Neural progenitor cell (in vitro differentiated cells): ENCODE measurements at regions not wholly inside any gene's neighbourhood (a gene's known extent, or its start where the extent isn't known, plus 50 kb on each side); places are given as distances from the start of the nearest gene placed in this dataset.
A peak's percentile ranks its signal among the peaks of the same experiment; 100 is the strongest.

ENCODE experiments used
- DNase-seq: peaks from one replicate; pipeline ENCODE4 v3.0.0-alpha.2; 2016; ENCODE audit warnings: low spot score
- H2AFZ ChIP-seq: fragments of 200-600 bp; sonication (generic); replicated peaks from 2 replicates; pipeline ENCODE4 v1.6.1; 2016; ENCODE audit warnings: antibody characterized with exemption
- H3F3A ChIP-seq: fragments of 200-600 bp; sonication (generic); 2 replicates; pipeline ENCODE4 v1.6.1; 2016; ENCODE audit warnings: antibody characterized with exemption, low read depth
- H3K27ac ChIP-seq: fragments of 200-600 bp; sonication (generic); 2 replicates; pipeline ENCODE4 v1.5.1; 2016; ENCODE audit warnings: mild to moderate bottlenecking
- H3K27me3 ChIP-seq: fragments of 200-600 bp; sonication (generic); 2 replicates; pipeline ENCODE4 v1.6.1; 2016; ENCODE audit warnings: mild to moderate bottlenecking, moderate library complexity
- H3K36me3 ChIP-seq: fragments of 200-600 bp; sonication (generic); 2 replicates; pipeline ENCODE4 v1.5.1; 2016
- H3K4me1 ChIP-seq: fragments of 200-600 bp; sonication (generic); 2 replicates; pipeline ENCODE4 v1.6.1; 2016; ENCODE audit warnings: mixed run types
- H3K4me2 ChIP-seq: fragments of 200-600 bp; sonication (generic); 2 replicates; pipeline ENCODE4 v1.6.1; 2016
- H3K4me3 ChIP-seq: fragments of 200-600 bp; sonication (generic); 2 replicates; pipeline ENCODE4 v1.5.1; 2016
- H3K79me2 ChIP-seq: fragments of 200-600 bp; sonication (generic); 2 replicates; pipeline ENCODE4 v1.6.1; 2016; ENCODE audit warnings: low read depth
- H3K9ac ChIP-seq: fragments of 200-600 bp; sonication (generic); 2 replicates; pipeline ENCODE4 v1.6.1; 2016
- H3K9me3 ChIP-seq: fragments of 200-600 bp; sonication (generic); 2 replicates; pipeline ENCODE4 v1.5.1; 2016; ENCODE audit warnings: low read depth
- H4K20me1 ChIP-seq: fragments of 200-600 bp; sonication (generic); 2 replicates; pipeline ENCODE4 v1.6.1; 2016; ENCODE audit warnings: low read depth
- H3K27ac Mint-ChIP-seq: 3 replicates; pipeline ENCODE4 v1.8.0; 2021; ENCODE audit warnings: mixed read lengths
- H3K27me3 Mint-ChIP-seq: 2 replicates; pipeline ENCODE4 v1.8.0; 2022; ENCODE audit warnings: low read depth, mild to moderate bottlenecking, inconsistent platforms, moderate library complexity, mixed read lengths; ENCODE audit not compliant: insufficient read depth
- H3K36me3 Mint-ChIP-seq: 3 replicates; pipeline ENCODE4 v1.8.0; 2021; ENCODE audit warnings: mixed read lengths
- H3K4me1 Mint-ChIP-seq: 3 replicates; pipeline ENCODE4 v1.8.0; 2021; ENCODE audit warnings: mixed read lengths
- H3K4me3 Mint-ChIP-seq: 3 replicates; pipeline ENCODE4 v1.8.0; 2021; ENCODE audit warnings: mild to moderate bottlenecking, moderate library complexity, mixed read lengths
- H3K9me3 Mint-ChIP-seq: 3 replicates; pipeline ENCODE4 v1.8.0; 2020; ENCODE audit warnings: mixed read lengths
- EZH2 ChIP-seq: fragments of 200-600 bp; sonication (generic); IDR thresholded peaks from 2 replicates; pipeline ENCODE4 v1.6.1; 2017; ENCODE audit warnings: antibody characterized with exemption, mild to moderate bottlenecking, moderate library complexity
- EZH2phosphoT487 ChIP-seq: fragments of 200-600 bp; sonication (generic); IDR thresholded peaks from 2 replicates; pipeline ENCODE4 v1.6.1; 2017; ENCODE audit warnings: antibody characterized with exemption
- TF ChIP-seq, protein P1 (sequence below): fragments of 200-600 bp; sonication (generic); IDR thresholded peaks from 2 replicates; pipeline ENCODE4 v1.5.1; 2017; ENCODE audit warnings: antibody characterized with exemption, mild to moderate bottlenecking

DNA sequence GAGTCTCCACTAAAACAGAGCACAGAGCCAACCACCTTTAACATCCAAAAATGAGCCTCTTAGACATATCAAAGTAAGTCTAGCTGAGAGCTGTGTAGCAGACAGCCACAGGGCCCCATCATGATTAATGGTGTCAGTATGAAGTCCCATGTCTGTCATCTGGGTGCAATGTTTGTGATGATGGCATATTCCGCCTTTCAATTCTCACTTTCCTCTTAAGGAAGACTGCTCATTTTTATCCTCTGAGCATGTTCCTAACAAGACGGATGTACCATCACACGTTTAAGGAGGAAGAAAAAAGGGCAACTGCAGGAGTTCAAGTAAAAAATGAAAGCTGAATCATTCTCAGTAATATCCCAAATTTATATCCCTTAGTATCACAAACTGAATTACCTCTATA is 85.8 kb upstream of the KCNMB2 start:
- H3K9ac ChIP-seq, result no peak overlapping the region
- H3K27ac Mint-ChIP-seq, result no peak overlapping the region
- no peak overlapping the region for H3K27ac ChIP-seq
- H3F3A ChIP-seq, result no peaks in the 10 kb centered on the region
- peaks cover 2% of the 10 kb centered on the region for H3K9me3 Mint-ChIP-seq
- H3K36me3 ChIP-seq, result no peaks in the 10 kb centered on the region
- no peak overlapping the region for H3K4me3 Mint-ChIP-seq
- no peaks in the 10 kb centered on the region for H3K36me3 Mint-ChIP-seq
- H3K4me2 ChIP-seq, result no peak overlapping the region
- no peaks in the 10 kb centered on the region for H3K27me3 Mint-ChIP-seq
- peaks cover 3% of the 10 kb centered on the region for H3K4me1 ChIP-seq
- no peak for DNase-seq
- TF ChIP-seq EZH2phosphoT487 (no peak), EZH2 (no peak)
- TF ChIP-seq, protein P1, sequence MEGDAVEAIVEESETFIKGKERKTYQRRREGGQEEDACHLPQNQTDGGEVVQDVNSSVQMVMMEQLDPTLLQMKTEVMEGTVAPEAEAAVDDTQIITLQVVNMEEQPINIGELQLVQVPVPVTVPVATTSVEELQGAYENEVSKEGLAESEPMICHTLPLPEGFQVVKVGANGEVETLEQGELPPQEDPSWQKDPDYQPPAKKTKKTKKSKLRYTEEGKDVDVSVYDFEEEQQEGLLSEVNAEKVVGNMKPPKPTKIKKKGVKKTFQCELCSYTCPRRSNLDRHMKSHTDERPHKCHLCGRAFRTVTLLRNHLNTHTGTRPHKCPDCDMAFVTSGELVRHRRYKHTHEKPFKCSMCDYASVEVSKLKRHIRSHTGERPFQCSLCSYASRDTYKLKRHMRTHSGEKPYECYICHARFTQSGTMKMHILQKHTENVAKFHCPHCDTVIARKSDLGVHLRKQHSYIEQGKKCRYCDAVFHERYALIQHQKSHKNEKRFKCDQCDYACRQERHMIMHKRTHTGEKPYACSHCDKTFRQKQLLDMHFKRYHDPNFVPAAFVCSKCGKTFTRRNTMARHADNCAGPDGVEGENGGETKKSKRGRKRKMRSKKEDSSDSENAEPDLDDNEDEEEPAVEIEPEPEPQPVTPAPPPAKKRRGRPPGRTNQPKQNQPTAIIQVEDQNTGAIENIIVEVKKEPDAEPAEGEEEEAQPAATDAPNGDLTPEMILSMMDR, result no peak
- no peaks in the 10 kb centered on the region for H3K9me3 ChIP-seq
- no peaks in the 10 kb centered on the region for H3K27me3 ChIP-seq
- peaks cover 13% of the 10 kb centered on the region for H3K4me1 Mint-ChIP-seq
- H2AFZ ChIP-seq, result no peak overlapping the region
- no peaks in the 10 kb centered on the region for H3K79me2 ChIP-seq
- no peak overlapping the region for H3K4me3 ChIP-seq
- no peaks in the 10 kb centered on the region for H4K20me1 ChIP-seq

DNA sequence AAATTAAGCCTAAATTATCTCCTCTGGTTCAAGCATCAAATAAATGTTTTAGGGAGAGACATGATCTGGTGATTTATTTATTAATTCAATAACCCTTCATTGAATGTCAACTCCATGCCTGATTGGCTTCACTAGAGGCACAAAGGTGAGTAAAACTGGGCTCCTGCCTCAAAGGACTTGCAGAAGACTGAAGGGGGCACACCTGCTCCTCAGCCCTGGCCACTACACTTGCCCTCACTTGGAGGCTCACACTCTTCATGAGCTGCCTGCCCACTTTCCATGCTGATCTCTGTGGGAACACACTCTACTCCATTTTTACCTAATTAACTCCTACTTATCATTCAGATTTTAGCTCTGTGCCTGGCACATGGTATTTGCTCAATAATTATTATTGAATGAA is 84.4 kb upstream of the KCNMB2 start:
- Histone ChIP-seq H3K27ac (no peak overlapping the region), H3K27me3 (no peaks in the 10 kb centered on the region), H3K9me3 (no peaks in the 10 kb centered on the region), H3K4me3 (no peak overlapping the region), H3K9ac (no peak overlapping the region), H3F3A (no peaks in the 10 kb centered on the region), H3K4me1 (peaks cover 3% of the 10 kb centered on the region), H4K20me1 (no peaks in the 10 kb centered on the region), H2AFZ (no peak overlapping the region), H3K4me2 (no peak overlapping the region), H3K79me2 (no peaks in the 10 kb centered on the region), H3K36me3 (no peaks in the 10 kb centered on the region)
- Mint-ChIP-seq H3K27ac (no peak overlapping the region), H3K9me3 (peaks cover 2% of the 10 kb centered on the region), H3K27me3 (no peaks in the 10 kb centered on the region), H3K36me3 (no peaks in the 10 kb centered on the region), H3K4me3 (no peak overlapping the region), H3K4me1 (peaks cover 16% of the 10 kb centered on the region)
- TF ChIP-seq EZH2phosphoT487 (no peak), EZH2 (no peak)
- TF ChIP-seq, protein P1, result no peak
- no peak for DNase-seq

DNA sequence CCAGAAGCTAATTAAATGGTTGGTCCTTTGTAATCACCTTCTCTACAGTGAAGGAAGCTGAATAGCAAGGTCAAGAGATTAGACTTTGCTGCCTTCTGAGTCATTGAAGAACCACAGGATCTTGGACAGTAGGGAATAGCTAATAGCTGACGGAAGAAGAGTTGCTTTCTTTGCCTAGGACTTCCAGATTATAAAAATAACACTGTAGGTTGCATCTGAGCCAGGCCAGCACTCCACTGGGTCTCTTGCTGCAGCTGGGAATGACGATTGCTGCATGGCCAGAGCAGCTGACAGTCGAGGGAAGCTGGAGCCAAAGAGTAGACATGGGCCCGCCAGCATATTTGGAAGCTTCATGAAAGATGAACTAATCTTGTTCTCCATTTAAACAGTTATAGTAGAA is 81.5 kb upstream of the KCNMB2 start:
- peak; percentile 33 for DNase-seq
- Histone ChIP-seq H3K79me2 (no peaks in the 10 kb centered on the region), H3K4me1 (peaks cover 3% of the 10 kb centered on the region), H4K20me1 (no peaks in the 10 kb centered on the region), H3K4me2 (no peak overlapping the region), H3F3A (no peaks in the 10 kb centered on the region), H2AFZ (no peak overlapping the region), H3K4me3 (no peak overlapping the region), H3K27me3 (no peaks in the 10 kb centered on the region), H3K9me3 (no peaks in the 10 kb centered on the region), H3K27ac (no peak overlapping the region), H3K9ac (no peak overlapping the region), H3K36me3 (no peaks in the 10 kb centered on the region)
- Mint-ChIP-seq H3K4me1 (peaks cover 16% of the 10 kb centered on the region), H3K27ac (peak overlapping the region; percentile 42), H3K36me3 (no peaks in the 10 kb centered on the region), H3K9me3 (peaks cover 2% of the 10 kb centered on the region), H3K27me3 (no peaks in the 10 kb centered on the region), H3K4me3 (no peak overlapping the region)
- no peak for TF ChIP-seq EZH2
- TF ChIP-seq EZH2phosphoT487, result no peak
- TF ChIP-seq, protein P1, result no peak
